Kidney (tissue), 13 donors: ENCODE measurements at regions not wholly inside any gene's neighbourhood (a gene's known extent, or its start where the extent isn't known, plus 50 kb on each side); places are given as distances from the start of the nearest gene placed in this dataset.

Source experiments
- DNase-seq, 5 donors: peaks; one replicate each; pipeline ENCODE4 v3.0.0-alpha.2; 2013 to 2020
- FAIRE-seq: peaks from 2 replicates; lab custom pipeline; 2012; peaks lifted over from hg19 to GRCh38; lab: Jason Lieb, UNC
- H3K27ac ChIP-seq, 2 donors: one replicate each; pipeline ENCODE4 v1.7.0; 2013; ENCODE audit warnings: low read depth in 2 of 2, low read length in 2 of 2, inconsistent platforms in 1 of 2
- H3K27me3 ChIP-seq: one replicate; pipeline ENCODE4 v1.7.1; 2013; ENCODE audit warnings: low read length, inconsistent platforms; ENCODE audit not compliant: control insufficient read depth, insufficient read depth
- H3K36me3 ChIP-seq, 3 donors: one replicate each; pipeline versions ENCODE4 v1.7.0 to v1.7.1; 2013; ENCODE audit warnings: low read length in 3 of 3, control low read depth in 1 of 3, inconsistent platforms in 1 of 3; ENCODE audit not compliant: insufficient read depth in 3 of 3, control insufficient read depth in 2 of 3
- H3K4me1 ChIP-seq, 3 donors: one replicate each; pipeline versions ENCODE4 v1.7.0 to v1.7.1; 2013; ENCODE audit warnings: low read length in 3 of 3, inconsistent platforms in 1 of 3, low read depth in 1 of 3; ENCODE audit not compliant: control insufficient read depth in 2 of 3, insufficient read depth in 2 of 3
- H3K4me3 ChIP-seq, 3 donors: one replicate each; pipeline versions ENCODE4 v1.7.0 to v1.8.1; 2013; ENCODE audit warnings: low read length in 3 of 3, control low read depth in 1 of 3, inconsistent platforms in 1 of 3
- H3K9ac ChIP-seq, 3 donors: one replicate each; pipeline versions ENCODE4 v1.7.0 to v1.7.1; 2013; ENCODE audit warnings: low read length in 3 of 3, control low read depth in 1 of 3, inconsistent platforms in 1 of 3
- H3K9me3 ChIP-seq, 3 donors: one replicate each; pipeline versions ENCODE4 v1.7.0 to v1.7.1; 2013; ENCODE audit warnings: low read length in 3 of 3, control low read depth in 1 of 3, inconsistent platforms in 1 of 3; ENCODE audit not compliant: control insufficient read depth in 2 of 3, insufficient read depth in 1 of 3
- intact Hi-C: fragments of 100-400 bp; cut with DNase I; formaldehyde crosslinking; loops from one replicate; pipeline ENCODE4 v1.11.1; 2022
- TF ChIP-seq, protein P1 (sequence below): IDR thresholded peaks from 3 replicates; pipeline ENCODE4 v1.5.1; 2012; ENCODE audit warnings: mild to moderate bottlenecking, moderate library complexity, borderline replicate concordance; ENCODE audit not compliant: insufficient read depth; ENCODE audit errors: extremely low read depth
- donor health status: control.
- donor health status: control.
- donor health status: control.
- donor health status: control.
- donor health status: control.
- donor health status: DM: yes; HTN: yes; CAD: no.
- donor health status: Normal renal cell carcinoma (clear cell type).

DNA sequence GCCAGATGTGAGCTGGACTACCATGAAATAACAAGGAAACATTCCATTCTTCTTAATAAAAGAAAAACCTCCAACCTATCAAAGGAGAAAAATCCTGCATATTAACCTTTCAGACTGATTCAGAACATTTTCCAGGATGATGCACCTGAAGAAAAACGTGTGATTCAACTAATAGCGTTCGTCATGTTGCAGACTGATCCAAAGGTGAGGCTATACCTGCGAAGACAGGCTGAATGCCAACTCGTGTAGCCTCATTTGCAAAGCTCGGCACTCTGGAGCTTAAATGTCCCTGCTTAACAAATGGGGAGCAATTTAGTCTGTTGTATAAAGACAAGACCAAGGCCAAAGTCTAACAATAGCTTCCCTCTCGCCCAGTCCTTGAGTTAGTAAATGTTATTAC is 172.0 kb upstream of the NOCT start:
- Histone ChIP-seq H3K36me3 (no peaks in the 10 kb centered on the region), H3K4me3 (no peak overlapping the region), H3K27ac (no peak overlapping the region), H3K9me3 (no peaks in the 10 kb centered on the region), H3K27me3 (no peaks in the 10 kb centered on the region), H3K4me1 (peaks cover 0 to 2% (median 0%) of the 10 kb centered on the region in 3 donors), H3K9ac (no peak overlapping the region)
- DNase-seq (no peak), FAIRE-seq (no peak)
- intact Hi-C loops: no loop called here
- TF ChIP-seq, protein P1, sequence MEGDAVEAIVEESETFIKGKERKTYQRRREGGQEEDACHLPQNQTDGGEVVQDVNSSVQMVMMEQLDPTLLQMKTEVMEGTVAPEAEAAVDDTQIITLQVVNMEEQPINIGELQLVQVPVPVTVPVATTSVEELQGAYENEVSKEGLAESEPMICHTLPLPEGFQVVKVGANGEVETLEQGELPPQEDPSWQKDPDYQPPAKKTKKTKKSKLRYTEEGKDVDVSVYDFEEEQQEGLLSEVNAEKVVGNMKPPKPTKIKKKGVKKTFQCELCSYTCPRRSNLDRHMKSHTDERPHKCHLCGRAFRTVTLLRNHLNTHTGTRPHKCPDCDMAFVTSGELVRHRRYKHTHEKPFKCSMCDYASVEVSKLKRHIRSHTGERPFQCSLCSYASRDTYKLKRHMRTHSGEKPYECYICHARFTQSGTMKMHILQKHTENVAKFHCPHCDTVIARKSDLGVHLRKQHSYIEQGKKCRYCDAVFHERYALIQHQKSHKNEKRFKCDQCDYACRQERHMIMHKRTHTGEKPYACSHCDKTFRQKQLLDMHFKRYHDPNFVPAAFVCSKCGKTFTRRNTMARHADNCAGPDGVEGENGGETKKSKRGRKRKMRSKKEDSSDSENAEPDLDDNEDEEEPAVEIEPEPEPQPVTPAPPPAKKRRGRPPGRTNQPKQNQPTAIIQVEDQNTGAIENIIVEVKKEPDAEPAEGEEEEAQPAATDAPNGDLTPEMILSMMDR: no peak

DNA sequence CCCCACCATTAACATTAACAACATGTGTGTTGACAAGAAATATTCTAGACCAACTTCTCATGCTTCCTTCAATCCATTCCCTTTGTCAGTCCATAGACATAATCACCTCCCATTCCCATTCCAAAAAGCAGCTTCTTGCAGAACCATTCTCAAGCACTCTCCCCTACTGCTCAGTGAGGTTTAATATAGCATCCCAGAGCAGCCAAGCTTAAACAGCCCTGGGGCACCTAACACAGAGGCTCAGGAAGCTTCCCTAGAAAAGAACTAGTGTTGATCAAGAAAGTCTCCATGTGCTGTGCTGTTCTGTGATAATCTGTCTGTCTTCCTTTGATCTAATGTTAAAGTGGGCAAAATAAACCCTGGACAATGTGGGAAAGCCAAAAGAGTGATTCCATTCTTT is 174.2 kb upstream of the NOCT start:
- H3K4me1 ChIP-seq: peaks cover 0 to 3% (median 3%) of the 10 kb centered on the region in 3 donors
- H3K36me3 ChIP-seq: no peaks in the 10 kb centered on the region
- FAIRE-seq (no peak), DNase-seq (no peak)
- TF ChIP-seq, protein P1: no peak
- no peaks in the 10 kb centered on the region for H3K27me3 ChIP-seq
- intact Hi-C loops: no loop called here
- H3K9me3 ChIP-seq: no peaks in the 10 kb centered on the region
- no peak overlapping the region for H3K27ac ChIP-seq
- no peak overlapping the region for H3K4me3 ChIP-seq
- no peak overlapping the region for H3K9ac ChIP-seq

DNA sequence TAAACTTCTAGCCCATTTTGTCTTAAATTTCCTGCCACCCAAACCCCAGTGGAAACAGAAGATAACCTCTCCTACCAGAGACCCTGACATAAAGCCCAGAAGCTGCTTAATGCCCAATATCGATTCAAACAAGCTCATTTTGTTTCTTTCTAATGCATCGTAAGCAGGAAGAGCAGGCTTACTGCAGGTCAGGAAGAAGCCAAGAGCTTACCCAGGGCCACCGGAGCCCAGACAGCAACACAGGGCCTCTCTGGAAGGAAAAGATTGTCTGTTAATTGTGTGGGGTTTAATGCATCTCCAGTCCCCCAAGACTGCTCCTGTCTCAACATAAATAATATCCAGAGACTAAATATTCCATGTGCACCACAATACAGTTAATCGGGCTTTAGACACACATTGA is 177.3 kb upstream of the NOCT start:
- Histone ChIP-seq H3K9ac (no peak overlapping the region), H3K4me1 (peaks cover 0 to 8% (median 4%) of the 10 kb centered on the region in 3 donors), H3K27ac (no peak overlapping the region), H3K9me3 (no peaks in the 10 kb centered on the region), H3K4me3 (no peak overlapping the region), H3K27me3 (no peaks in the 10 kb centered on the region), H3K36me3 (no peaks in the 10 kb centered on the region)
- TF ChIP-seq, protein P1: no peak
- intact Hi-C loops: no loop called here
- DNase-seq: no peak
- no peak for FAIRE-seq
